Hematopoietic multipotent progenitor cell treated with erythropoietin and hydrocortisone succinate and interleukin-3 and kit ligand, for 17 days (in vitro differentiated cells): ENCODE measurements at regions not wholly inside any gene's neighbourhood (a gene's known extent, or its start where the extent isn't known, plus 50 kb on each side); places are given as distances from the start of the nearest gene placed in this dataset.
"Not testable (repeated sequence)": the region's sequence is repeated elsewhere in the genome, so short reads cannot be mapped to it uniquely, and the experiment has no call there.

Experiments
- DNase-seq: peaks from one replicate; pipeline ENCODE4 v3.0.0-alpha.2; 2015; ENCODE audit warnings: low spot score

DNA sequence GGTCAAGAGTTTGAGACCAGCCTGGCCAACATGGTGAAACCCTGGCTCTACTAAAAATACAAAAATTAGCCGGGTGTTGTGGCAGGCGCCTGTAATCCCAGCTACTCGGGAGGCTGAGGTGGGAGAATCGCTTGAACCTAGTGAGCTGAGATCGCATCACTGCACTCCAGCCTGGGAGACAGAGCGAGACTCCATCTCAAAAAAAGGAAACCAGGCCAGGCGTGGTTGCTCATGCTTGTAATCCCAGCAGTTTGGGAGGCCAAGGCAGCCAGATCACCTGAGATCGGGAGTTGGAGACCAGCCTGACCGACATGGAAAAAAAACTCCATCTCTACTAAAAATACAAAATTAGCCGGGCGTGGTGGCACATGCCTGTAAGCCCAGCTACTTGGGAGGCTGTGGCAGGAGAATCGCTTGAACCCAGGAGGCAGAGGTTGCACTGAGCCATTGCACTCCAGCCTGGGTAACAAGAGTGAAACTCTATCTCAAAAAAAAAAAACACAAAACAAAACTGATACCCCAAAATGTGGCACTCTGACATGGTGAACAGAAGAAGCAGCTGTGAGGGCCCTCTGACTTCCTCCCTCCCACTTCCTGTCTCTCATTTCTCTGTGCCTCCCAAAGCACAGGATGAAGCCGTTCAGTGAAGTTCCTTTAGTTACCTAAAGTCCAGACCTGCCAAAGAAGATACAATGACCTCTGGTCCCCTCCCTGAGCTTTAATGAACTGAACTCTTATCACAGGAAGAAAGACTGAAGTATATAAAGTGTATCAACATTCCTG is 93.2 kb upstream of the GRIN2A start:
- DNase-seq: not testable (repeated sequence)

DNA sequence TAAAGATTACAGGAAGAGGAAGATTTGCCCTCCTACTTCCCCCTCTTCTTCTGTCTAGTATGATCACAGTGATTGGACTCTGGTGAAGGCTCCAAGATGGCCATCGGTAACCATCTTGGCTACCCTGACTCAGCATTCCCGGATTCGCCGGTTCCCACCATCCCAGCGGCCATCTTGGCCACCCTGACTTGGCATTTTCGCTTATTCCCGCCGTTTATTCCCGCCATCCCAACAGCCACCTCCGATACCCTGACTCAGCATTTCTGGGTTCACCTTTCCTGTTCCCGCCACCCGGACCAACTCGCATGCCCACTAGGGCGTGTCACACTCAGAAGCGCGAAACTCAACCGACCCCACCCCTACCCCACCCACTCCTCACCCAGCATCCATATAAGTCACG is 95.4 kb upstream of the GRIN2A start:
- no peak for DNase-seq

DNA sequence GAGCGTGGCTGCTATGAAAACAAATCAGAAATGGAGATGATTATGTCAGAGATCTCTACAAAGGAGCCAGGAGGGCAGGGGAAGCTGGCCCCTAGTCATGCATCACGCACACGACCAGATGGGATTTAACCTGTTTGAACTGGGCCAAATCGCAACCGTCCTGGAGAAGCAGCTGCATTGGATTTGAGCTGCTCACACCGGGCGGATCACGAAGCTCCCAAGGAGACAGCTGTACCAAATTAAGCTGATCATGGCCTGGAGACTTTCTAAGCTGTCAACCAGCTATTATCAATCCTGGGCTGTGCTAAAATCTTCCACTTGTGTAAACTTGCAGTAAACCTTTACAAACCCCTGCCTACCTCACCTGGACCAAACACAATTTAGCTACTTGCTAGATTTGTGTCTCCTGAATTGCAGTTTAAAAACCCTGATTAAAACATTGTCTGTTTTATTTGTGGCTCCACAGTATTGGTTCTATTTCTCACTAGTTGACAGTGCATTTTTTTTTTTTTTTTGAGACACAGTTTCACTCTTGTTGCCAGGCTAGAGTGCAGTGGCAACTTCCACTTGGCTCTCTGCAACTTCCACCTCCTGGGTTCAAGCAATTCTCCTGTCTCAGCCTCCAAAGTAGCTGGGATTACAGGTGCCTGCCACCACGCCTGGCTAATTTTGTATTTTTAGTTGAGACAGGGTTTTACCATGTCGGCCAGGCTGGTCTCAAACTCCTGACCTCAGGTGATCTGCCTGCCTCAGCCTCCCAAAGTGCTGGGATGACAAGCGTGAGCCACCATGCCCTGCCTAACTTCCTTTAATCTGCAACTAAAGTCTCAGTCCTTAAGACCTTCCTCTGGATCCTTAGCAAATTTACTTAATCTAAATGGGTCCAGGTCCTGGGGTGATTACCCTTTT is 98.3 kb upstream of the GRIN2A start:
- DNase-seq: no peak

DNA sequence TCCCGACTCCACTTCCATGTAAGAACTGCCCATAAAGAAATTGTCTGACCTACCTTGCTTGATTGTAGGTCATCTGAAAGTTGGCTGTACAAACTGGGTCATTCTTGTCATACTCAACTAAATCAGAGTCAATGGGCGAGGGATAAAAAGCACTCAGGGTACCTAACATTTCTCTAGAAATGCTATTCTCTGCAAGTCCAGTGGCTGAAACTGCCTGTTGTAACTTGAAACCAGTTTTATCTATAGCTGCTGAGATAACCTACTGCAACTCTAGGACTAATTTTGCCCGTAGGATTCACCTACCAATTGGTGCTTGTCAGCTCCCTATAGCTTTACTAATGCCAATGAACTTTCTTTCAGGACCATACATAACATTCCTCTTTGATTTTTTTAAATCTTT is 100.1 kb upstream of the GRIN2A start:
- no peak for DNase-seq

DNA sequence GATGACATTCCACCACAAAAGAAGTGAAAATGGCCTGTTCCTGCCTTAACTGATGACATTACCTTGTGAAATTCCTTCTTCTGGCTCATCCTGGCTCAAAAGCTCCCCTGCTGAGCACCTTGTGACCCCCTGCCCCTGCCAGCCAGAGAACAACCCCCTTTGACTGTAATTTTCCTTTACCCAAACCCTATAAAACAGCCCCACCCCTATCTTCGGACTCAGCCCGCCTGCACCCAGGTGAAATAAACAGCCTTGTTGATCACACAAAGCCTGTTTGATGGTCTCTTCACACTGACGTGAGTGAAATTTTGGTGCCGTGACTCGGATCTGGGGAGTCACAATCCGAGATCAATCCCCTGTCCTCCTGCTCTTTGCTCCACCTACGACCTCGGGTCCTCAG is 101.0 kb upstream of the GRIN2A start:
- DNase-seq: not testable (repeated sequence)

DNA sequence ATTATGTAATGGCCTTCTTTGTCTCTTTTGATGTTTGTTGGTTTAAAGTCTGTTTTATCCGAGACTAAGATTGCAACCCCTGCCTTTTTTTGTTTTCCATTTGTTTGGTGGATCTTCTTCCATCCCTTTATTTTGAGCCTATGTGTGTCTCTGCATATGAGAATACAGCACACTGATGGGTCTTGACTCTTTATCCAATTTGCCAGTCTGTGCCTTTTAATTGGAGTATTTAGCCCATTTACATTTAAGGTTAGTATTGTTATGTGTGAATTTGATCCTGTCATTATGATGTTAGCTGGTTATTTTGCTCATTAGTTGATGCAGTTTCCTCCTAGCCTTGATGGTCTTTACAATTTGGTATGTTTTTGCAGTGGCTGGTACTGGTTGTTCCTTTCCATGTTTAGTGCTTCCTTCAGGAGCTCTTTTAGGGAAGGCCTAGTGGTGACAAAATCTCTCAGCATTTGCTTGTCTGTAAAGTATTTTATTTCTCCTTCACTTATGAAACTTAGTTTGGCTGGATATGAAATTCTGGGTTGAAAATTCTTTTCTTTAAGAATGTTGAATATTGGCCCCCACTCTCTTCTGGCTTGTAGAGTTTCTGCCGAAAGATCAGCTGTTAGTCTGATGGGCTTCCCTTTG is 95.3 kb upstream of the ATF7IP2 start:
- DNase-seq: not testable (repeated sequence)

DNA sequence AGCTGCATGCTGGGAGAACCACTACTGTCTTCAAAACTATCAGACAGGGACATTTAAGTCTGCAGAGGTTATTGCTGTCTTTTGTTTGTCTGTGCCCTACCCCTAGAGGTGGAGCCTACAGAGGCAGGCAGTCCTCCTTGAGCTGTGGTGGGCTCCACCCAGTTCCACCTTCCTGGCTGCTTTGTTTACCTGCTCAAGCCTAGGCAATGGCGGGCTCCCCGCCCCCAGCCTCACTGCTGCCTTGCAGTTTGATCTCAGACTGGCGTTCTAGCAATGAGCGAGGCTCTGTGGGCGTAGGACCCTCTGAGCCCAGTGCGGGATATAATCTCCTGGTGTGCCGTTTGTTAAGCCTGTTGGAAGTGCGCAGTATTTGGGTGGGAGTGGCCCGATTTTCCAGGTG is 93.7 kb upstream of the ATF7IP2 start:
- not testable (repeated sequence) for DNase-seq

DNA sequence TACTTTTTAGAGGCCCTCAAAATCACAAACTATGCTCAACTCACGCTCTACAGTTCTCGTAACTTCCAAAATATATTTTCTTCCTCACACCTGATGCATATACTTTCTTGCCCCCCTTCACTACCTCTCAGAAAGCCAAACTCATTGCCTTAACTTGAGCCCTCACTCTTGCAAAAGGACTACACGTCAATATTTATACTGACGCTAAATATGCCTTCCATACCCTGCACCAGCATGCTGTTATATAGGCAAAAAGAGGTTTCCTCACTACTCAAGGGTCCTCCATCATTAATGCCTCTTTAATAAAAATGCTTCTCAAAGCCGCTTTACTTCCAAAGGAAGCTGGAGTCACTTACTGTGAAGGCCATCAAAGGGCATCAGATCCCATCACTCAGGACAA is 92.9 kb upstream of the ATF7IP2 start:
- DNase-seq: not testable (repeated sequence)

DNA sequence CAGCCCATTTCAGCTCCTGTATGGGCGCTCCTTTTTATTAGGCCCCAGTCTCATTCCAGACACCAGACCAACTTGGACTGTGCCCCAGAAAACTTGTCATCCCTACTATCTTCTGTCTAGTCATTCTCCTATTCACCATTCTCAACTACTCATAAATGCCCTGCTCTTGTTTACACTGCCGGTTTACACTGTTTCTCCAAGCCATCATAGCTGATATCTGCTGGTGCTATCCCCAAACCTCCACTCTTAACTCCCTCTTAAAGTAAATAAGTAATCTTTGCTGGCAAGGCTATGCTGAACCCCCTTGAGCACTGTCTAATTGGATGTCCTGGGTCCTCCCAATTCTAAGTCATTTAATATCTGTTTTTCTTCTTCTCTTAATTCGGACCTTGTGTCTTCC is 91.7 kb upstream of the ATF7IP2 start:
- not testable (repeated sequence) for DNase-seq

DNA sequence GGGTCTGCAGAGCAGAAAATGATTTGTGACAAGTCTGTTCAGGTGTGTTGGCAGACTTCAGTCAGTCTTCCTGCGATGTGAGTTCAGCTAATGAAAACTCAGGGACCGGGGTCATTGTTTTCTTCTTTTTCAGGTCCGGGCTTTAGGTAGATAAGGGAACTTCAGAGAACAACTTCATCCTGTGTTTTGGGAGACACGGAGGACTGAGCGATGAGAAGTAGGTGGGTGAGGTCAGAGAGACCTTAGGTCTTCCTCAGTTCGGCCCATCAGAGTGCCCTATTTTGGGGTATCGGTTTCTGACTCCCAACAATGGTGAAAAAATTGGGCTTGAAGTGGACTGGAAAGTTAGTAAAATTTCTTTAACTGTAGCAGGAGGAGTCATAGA is 88.9 kb upstream of the ATF7IP2 start:
- DNase-seq: no peak

DNA sequence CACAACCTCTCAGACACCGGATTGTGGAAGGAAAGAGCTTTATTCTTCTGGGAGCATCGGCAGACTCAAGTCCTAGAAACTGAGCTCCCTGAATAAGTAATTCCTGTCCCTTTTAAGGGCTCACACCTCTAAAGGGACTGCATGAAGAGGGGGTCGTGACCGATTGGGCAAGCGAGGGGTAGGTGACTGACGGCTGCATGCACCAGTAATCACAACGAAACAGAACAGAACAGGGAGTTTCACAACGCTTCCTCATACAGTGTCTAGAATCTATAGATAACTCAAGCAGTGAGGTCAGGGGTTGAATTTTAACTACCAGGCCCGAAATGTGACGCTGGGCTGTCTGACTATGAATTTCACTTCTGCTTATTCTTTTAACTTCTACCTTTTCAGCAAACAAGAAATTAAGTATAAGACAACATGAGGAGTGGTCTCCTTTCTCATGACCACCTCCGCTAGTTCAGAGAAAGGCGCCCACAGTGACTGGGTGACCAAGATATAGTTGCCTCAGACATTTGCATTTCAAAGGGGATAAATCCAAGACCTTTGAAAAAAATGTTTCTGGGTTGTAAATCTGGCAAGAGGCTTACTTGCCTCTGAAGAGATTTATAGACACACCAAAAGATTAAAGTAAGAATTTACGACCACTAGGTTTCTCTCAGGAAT is 88.4 kb upstream of the ATF7IP2 start:
- no peak for DNase-seq

DNA sequence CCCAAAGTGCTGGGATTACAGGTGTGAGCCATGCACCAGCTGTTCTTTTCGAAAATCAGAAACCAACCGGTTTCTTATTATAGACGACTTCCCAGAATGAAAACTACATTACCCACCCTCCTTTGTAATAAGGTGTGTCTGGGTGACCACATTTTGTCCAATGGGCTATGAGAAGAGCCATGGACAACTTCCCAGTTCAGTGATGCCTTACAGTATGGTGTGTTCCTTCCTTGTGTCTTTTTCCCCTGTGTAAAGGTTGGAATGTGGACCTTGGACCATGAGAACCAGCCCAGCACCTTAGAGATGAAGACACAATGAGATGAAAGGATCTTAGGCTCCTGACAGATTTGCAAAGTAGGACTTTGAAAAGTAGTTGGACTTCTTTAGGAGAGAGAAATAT is 85.0 kb upstream of the ATF7IP2 start:
- no peak for DNase-seq

DNA sequence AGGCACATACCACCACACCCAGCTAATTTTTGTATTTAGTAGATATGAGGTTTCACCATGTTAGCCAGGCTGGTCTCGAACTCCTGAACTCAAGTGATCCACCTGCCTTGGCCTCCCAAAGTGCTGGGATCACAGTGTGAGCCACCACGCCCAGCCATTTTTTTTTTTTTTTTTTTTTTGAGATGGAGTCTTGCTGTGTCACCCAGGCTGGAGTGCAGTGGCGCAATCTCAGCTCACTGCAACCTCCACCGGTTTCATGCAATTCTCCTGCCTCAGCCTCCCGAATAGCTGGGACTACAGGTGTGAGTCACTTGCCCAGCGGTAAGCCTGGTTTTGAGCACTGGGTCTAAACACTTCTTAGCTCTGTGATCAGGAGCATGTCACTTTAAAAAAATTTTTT is 84.3 kb upstream of the ATF7IP2 start:
- DNase-seq: not testable (repeated sequence)

DNA sequence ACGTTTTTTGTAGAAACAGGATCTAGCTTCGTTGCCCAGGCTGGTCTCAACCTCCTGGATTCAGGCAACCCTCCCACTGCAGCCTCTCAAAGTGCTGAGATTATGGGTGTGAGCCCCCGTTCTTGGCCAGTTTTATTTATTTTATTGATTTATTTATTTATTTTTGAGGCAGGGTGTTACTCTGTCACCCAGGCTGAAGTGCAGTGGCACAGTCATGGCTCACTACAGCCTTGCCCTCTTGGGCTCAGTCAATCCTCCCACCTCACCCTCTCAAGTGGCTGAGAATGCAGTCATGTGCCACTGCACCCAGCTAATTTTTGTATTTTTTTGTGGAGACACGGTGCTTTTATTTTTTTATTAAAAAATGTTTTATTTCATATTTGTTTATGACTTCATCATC is 79.9 kb upstream of the ATF7IP2 start:
- no peak for DNase-seq

DNA sequence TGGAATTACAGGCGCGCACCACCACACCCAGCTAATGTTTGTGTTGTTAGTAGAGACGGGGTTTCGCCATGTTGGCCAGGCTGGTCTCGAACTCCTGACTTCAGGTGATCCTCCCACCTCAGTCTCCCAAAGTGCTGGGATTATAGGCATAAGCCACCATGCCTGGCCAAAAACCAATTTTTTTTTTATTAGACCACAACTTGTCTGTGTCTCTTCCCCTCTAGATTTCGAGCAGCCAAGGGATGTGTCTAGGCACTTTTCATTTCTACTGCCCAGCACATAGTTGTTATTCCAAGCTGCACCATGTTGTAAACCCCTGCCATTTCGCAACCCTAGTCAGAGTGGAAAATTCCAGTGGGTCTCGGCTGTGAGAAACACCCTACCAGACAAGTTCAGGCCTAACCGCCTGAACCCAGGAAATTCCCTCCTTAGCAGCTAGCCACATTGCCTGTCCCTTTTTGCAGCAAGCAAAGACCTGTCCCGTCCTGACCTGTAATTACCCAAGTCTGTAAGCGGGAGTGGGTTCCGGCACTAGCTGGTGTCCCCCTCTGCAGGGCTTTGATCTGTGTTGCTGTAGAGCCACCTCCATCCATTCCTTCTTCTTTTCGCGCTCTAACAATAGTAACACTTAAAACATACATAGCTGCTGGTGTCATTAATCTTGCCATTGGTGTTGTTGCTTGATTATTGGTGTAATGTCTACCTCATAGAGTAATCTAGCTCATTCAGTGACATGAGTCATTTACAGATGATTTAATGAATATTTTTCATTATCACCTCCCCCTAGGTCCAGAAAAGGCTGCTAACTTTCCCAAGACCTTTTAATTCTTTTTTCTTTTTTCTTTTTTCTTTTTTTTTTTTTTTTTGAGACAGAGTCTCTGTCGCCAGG is 77.3 kb upstream of the ATF7IP2 start:
- DNase-seq: no peak

DNA sequence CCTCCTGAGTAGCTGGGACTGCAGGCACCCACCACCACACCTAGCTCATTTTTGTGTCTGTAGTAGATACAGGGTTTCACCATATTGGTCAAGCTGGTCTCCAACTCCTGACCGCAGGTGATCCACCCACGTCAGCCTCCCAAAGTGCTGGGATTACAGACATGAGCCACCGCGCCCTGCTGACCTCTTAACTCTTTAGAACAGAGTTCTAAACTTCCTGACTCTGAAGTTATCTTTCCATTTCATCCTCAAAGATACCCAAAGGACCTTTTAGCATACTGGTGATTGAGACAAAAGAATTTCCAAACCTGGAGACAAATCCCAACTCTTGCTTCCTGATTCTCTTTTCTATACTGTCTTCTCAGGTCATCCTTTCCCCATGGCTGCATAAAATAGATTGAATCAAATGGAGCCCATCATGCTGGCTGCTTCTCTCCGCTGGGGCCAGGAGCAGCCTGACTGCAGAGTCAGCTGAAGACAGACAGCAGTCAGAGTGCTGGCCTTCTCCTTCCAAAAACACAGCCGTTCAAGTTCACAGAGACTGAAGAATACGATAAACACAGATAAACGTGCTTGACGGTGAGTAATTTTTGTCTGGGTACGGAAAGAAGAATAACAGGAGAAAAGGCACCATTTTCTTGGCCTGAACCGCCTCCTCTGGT is 76.5 kb upstream of the ATF7IP2 start:
- DNase-seq: no peak

DNA sequence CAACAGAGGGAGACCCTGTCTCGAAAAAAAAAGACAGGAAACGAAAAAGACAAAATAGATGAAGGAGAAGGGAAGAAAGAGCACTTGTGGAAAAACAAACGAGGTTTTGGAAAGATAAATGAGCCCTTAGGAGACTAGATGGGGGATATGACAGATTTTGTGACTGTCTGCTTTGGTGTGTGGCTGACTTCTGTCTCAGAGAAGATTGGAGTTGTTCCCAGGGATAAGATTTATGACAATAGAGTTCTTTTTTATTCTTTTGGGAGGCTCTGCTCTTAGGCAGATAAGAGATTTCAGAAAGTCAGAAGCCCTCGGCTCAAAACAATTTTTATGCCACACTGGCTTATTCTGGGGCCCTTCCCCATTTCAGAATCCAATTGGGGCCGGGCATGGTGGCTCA is 73.9 kb upstream of the ATF7IP2 start:
- no peak for DNase-seq

DNA sequence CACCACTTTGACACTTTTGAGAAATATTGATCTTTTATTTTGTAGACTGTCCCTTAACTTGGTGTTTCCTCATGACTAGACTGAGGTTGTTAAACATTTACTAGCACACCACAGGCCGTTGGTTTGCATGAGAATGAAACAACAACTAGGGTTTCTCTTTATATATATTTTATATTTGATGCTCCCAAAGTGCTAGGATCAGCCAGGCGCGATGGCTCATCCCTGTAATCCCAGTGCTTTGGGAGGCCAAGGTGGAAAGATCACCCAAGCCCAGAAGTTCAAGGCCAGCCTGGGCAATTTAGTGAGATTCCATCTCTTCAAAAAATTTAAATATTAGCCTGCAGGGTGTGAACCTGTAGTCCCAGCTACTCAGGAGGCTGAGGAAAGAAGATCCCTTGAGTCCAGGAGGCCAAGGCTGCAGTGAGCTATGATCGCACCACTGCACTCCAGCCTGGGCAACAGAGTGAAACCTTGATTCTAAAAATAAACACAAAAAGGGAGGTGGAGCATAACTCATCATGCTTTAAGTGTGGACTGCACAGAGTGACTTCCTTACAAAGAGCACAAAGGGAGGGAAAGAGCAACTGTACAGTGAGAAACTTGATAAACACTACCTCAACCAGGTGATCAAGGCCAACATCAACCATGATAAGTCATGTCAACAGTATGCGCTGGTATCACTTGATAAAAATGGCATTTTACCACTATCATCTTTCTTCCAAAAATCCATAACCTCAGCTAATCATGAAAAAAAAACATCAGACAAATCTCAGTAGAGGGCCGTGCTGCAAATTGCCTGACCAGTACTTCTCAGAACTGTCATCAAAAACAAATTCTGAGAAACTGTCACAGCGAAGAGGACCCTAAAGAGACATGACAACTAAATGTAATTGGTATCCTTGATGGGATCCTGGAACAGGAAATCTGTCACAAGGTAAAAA is 72.8 kb upstream of the ATF7IP2 start:
- no peak for DNase-seq

DNA sequence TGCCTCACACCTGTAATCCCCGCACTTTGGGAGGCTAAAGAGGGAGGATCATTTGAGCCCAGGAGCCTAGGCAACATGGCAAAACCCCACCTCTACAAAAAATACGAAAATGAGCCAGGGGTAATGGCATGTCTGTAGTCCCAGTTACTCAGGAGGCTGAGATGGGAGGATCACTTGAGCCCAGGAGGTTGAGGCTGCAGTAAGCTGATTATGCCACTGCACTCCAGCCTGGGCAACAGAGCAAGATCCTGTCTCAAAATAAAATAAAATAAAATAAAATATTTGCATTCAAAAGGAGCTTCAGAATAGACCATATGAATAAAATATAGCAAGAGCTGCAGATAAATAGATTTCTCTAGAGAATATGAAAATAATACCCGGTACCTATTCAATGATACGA is 71.5 kb upstream of the ATF7IP2 start:
- no peak for DNase-seq

DNA sequence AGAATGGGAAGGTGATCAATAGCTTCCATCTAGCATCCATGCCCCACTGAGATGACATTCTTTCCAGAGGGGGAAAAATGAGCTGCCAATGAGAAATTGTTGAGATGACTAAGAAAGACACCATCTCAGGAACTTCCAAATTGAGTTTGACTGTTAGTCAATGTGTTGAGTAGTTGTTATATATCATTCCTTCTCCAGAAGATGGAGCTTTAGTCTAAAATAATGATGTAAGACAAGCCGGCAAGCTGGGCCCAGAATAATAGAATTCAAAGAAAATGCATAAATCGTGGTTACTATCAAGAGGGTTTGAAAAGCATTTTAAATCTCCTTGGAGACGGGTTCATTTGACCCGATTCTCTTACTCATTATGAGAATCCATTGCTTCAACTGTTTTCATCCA is 71.0 kb upstream of the ATF7IP2 start:
- no peak for DNase-seq
